Cerebellar cortex (tissue), 1 donor: ENCODE measurements at regions not wholly inside any gene's neighbourhood (a gene's known extent, or its start where the extent isn't known, plus 50 kb on each side); places are given as distances from the start of the nearest gene placed in this dataset.

Experiments used
- DNase-seq: peaks from one replicate; pipeline ENCODE4 v3.0.0-alpha.2; 2015; ENCODE audit warnings: low spot score

- DNase-seq = no peak
Measured at GRCh38 chr2:125512313-125512712, 1143.6 kb upstream of the GYPC start.

GRCh38 chr2:125516496-125517109 is 1139.4 kb upstream of the GYPC start:
- DNase-seq = no peak

- no peak for DNase-seq
Measured at GRCh38 chr2:125526093-125526492, 1129.9 kb upstream of the GYPC start.

- DNase-seq = no peak
Measured at GRCh38 chr2:125535089-125535488, 1120.9 kb upstream of the GYPC start.

- DNase-seq = no peak
Measured at GRCh38 chr2:125543968-125544514, 1111.9 kb upstream of the GYPC start.

GRCh38 chr2:125553768-125554167 is 1102.2 kb upstream of the GYPC start:
- DNase-seq = no peak

- DNase-seq = no peak
Measured at GRCh38 chr2:125554956-125555355, 1101.0 kb upstream of the GYPC start.

- no peak for DNase-seq
Measured at GRCh38 chr2:125559186-125559585, 1096.8 kb upstream of the GYPC start.

- no peak for DNase-seq
Measured at GRCh38 chr2:125560855-125561254, 1095.1 kb upstream of the GYPC start.

- DNase-seq = no peak
Measured at GRCh38 chr2:125561302-125561701, 1094.7 kb upstream of the GYPC start.

GRCh38 chr2:125562924-125563323 is 1093.0 kb upstream of the GYPC start:
- DNase-seq = no peak

- DNase-seq = no peak
Measured at GRCh38 chr2:125564471-125564870, 1091.5 kb upstream of the GYPC start.

- no peak for DNase-seq
Measured at GRCh38 chr2:125566422-125566821, 1089.5 kb upstream of the GYPC start.

GRCh38 chr2:125567100-125567499 is 1088.9 kb upstream of the GYPC start:
- DNase-seq = no peak

GRCh38 chr2:125572660-125573059 is 1083.3 kb upstream of the GYPC start:
- DNase-seq = no peak

- DNase-seq = no peak
Measured at GRCh38 chr2:125573432-125573831, 1082.5 kb upstream of the GYPC start.

- no peak for DNase-seq
Measured at GRCh38 chr2:125576558-125576957, 1079.4 kb upstream of the GYPC start.

GRCh38 chr2:125581557-125581956 is 1074.4 kb upstream of the GYPC start:
- DNase-seq = no peak

- DNase-seq = no peak
Measured at GRCh38 chr2:125582516-125582915, 1073.4 kb upstream of the GYPC start.

GRCh38 chr2:125584732-125585131 is 1071.2 kb upstream of the GYPC start:
- no peak for DNase-seq

GRCh38 chr2:125588780-125589179 is 1067.2 kb upstream of the GYPC start:
- DNase-seq = no peak

GRCh38 chr2:125591954-125592353 is 1064.0 kb upstream of the GYPC start:
- DNase-seq = no peak

GRCh38 chr2:125593036-125593435 is 1062.9 kb upstream of the GYPC start:
- DNase-seq = no peak

GRCh38 chr2:125596612-125597011 is 1059.3 kb upstream of the GYPC start:
- DNase-seq = no peak
